Gastroesophageal sphincter (tissue), 3 donors: ENCODE measurements at regions not wholly inside any gene's neighbourhood (a gene's known extent, or its start where the extent isn't known, plus 50 kb on each side); places are given as distances from the start of the nearest gene placed in this dataset.

Experiments
- EP300 ChIP-seq: sonication (generic); formaldehyde crosslinking; IDR thresholded peaks from one replicate; pipeline ENCODE4 v1.6.1; 2017; ENCODE audit warnings: antibody characterized with exemption, mild to moderate bottlenecking
- POLR2A ChIP-seq, 2 donors: fragments of 450-650 bp; IDR thresholded peaks; one replicate each; pipeline ENCODE4 v1.6.1; 2017; ENCODE audit warnings: antibody characterized with exemption in 2 of 2, mild to moderate bottlenecking in 2 of 2, moderate library complexity in 1 of 2
- POLR2AphosphoS5 ChIP-seq: sonication (generic); formaldehyde crosslinking; IDR thresholded peaks from one replicate; pipeline ENCODE4 v1.6.1; 2017; ENCODE audit warnings: antibody characterized with exemption
- TF ChIP-seq, protein P1 (sequence below), 4 experiments: fragments of 200-600 bp in 2 of 4; fragments of 450-650 bp in 2 of 4; sonication (generic) in 1 of 4; IDR thresholded peaks; one replicate each; pipeline ENCODE4 v1.5.1; 2017 to 2019; ENCODE audit warnings: antibody characterized with exemption in 4 of 4, mild to moderate bottlenecking in 2 of 4, moderate library complexity in 2 of 4

DNA sequence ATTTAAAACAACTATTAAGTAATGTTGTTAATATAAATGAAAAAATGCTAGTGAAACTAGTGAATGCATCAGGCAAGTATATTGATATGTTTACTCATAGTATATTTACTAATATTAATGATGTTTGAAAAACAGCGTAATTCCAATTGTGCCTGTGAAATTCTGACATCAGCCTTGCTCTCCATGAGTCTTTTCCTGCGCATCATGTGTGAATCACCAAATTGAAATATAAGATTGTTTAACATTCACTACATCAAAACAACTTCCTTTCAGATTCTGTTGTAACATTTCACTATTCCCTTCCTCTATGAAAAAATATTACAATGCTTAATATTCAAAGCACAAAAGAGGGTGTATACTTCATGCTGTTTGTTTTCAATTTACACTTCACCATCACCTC is 1995.9 kb upstream of the SEL1L start:
- TF ChIP-seq, protein P1, sequence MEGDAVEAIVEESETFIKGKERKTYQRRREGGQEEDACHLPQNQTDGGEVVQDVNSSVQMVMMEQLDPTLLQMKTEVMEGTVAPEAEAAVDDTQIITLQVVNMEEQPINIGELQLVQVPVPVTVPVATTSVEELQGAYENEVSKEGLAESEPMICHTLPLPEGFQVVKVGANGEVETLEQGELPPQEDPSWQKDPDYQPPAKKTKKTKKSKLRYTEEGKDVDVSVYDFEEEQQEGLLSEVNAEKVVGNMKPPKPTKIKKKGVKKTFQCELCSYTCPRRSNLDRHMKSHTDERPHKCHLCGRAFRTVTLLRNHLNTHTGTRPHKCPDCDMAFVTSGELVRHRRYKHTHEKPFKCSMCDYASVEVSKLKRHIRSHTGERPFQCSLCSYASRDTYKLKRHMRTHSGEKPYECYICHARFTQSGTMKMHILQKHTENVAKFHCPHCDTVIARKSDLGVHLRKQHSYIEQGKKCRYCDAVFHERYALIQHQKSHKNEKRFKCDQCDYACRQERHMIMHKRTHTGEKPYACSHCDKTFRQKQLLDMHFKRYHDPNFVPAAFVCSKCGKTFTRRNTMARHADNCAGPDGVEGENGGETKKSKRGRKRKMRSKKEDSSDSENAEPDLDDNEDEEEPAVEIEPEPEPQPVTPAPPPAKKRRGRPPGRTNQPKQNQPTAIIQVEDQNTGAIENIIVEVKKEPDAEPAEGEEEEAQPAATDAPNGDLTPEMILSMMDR (IDR thresholded peaks at IDR 0.05) = no peak
- TF ChIP-seq POLR2A (IDR thresholded peaks at IDR 0.05) = no peak
- TF ChIP-seq EP300 = no peak
- TF ChIP-seq POLR2AphosphoS5 = no peak
